ENCODE measurements at regions not wholly inside any gene's neighbourhood (a gene's known extent, or its start where the extent isn't known, plus 50 kb on each side); places are given as distances from the start of the nearest gene placed in this dataset.

DNA sequence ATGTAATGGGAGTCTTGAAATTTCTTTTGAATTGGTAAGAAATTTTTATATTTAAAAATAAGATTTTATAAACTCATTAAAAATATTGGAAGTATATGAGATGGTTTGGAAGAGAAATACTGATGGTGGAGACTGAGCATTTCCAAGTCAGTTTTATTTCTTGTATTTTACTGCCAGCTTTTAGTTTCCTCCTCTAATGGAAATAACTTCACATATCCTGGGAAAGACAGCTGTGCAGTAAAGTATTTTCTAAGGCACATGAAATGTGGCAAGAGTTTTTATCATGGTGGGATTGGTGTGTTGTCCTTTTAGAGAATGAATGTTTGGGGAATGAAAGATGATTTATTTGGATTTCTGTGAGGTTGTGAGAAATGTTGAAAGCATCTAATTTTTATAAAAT is 346.9 kb upstream of the RGS6 start:
- DNase-seq = no peak

DNA sequence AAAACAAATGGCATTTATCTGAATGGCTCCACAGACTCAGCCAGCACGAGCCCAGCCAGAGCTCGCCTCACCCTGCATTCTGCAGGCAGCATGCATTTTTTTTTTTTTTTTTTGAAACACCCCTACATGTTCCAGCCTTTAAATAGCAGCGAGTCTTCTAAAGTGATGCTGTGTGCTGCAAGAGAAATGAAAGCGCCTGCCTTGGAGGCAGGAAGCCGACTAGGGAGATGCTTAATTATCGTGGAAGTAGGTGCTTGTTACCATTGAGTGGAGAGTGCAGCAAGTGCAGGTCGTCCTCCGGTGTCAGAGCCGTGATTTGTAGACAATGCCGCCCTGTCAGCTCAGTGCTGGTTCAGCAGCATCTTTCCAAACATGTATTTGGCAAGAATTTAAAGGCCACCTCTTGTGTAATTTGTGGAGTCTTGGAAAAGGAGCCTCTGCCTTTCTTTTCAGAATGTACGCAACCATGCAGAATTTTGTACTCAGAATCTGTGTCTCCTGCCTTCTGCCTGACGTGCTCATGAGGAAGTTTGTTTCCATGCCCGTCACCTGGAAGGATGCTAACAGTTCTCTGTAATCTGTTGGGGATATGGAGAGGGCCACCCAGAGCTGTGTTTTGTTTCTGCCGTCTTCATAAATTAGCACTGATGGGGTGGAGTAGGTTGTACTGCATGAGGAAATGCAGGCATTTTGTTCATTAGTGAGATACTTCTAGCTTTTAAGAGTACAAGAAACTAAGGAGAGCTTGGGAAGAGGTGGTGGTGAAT is 345.9 kb upstream of the RGS6 start:
- no peak for DNase-seq

DNA sequence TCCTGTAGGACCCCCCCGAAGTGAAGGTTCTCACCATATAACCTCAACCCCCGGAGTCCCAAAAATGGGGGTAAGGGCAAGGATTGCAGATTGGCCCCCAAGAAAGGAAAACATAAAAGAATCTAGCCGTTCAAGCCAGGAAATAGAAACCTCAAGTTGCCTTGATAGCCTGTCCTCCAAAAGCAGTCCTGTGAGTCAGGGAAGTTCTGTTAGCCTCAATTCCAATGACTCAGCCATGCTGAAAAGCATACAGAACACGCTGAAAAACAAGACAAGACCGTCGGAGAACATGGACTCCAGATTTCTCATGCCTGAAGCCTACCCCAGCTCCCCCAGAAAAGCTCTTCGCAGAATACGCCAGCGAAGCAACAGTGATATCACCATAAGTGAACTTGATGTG is 344.2 kb upstream of the RGS6 start:
- DNase-seq = no peak

DNA sequence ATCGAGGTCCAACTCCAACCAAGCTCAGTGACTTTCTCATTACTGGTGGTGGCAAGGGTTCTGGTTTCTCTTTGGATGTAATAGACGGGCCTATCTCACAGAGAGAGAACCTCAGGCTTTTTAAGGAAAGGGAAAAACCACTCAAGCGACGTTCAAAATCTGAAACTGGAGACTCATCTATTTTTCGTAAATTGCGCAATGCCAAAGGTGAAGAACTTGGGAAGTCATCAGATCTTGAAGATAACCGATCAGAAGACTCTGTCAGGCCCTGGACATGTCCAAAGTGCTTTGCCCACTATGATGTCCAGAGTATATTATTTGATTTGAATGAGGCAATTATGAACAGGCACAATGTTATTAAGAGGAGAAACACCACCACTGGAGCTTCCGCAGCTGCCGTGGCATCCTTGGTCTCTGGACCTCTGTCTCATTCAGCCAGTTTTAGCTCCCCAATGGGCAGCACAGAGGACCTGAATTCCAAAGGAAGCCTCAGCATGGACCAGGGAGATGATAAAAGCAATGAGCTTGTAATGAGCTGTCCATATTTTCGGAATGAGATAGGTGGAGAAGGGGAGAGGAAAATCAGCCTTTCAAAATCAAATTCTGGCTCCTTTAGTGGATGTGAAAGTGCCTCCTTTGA is 343.5 kb upstream of the RGS6 start:
- no peak for DNase-seq

DNA sequence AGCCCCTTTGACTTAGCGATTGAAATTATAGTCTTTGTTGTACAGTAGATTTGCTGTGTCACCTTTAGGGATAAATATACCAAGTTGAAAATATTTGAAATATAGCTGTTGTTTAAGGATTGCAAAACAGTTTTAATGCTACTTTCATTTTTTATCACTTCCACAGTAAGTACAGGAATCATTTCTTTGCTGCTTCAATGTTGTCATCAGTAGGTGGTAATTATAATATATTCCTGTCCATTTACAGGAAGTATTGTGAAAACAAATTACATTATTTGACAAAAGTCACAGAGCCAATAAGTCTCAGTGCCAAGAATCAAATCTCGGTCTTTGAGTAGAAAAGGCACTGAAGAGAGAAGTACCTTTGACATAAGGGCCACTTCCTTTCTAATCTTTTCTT is 342.6 kb upstream of the RGS6 start:
- no peak for DNase-seq

DNA sequence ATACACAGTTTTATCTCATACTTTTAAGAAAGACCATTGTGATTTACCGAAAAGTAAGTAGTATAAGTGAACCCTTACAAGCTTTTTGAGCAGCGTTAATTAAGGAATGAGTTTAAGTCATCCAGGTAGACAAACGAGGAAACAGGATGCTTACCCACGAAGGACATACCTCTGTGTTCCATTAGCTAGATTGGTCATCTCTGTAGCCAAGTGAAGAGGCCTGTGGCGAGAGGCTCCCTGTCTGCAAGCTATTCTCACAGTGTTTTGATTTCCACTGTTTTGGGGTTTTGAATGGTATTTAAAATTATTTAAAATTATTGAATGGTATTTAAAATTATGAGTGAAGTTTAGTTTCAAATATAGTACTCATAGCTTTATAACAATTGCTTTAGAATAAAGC is 342.1 kb upstream of the RGS6 start:
- no peak for DNase-seq

DNA sequence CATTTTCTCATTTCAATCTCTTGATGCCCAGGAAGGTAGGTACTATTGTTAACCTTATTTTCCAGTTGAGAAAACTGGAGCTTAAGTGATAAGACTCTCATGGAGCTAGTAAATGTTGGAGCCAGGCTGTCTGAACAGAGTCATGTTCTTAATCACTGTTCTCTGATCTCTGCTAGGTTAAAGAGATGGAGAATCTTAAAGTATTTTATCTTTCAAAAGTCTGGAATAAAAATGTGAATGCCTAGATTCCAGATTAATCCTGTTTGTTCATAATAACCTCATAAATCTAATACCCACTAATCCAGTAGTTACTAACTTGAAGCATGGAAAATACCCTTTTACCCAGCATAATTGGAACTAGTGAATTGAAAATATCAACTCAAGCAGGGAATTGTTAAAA is 341.0 kb upstream of the RGS6 start:
- no peak for DNase-seq

DNA sequence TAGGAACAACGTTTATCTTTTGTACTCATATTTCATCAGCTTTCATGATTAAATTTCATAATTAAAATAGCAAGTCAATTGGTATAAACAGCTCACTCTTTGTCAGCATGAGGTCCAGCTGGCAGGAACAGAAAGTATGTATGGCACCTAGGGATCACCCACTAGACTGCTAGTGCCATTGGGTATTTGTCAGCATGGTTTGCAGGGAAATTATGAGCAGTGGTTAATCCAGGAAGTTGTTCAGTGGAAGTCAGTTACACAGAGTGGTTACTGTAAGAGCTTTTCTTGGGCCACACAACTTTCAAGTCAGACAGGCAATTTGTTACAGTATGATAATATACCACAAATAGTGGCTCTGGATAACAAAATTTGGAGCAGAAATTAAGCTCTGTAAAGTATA is 340.3 kb upstream of the RGS6 start:
- peak; percentile 89 for DNase-seq

DNA sequence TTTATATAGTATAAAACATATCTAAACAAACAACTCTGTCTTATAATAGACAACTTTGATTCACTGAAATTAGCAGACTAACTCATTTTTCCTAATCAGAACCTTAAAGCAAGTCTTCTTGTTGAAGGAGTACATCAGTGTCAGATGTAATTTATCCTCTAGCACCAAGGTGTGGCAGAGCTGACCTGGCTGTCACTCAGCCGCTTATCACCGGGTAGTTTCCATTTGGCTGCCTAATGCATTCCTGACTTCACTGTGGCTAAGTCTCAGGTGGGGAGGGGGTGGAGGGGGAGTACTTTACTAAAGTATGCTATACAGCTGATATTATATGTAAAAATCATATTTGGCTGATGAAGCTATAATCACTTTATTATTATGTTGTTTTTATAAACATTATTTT is 339.9 kb upstream of the RGS6 start:
- DNase-seq = no peak

DNA sequence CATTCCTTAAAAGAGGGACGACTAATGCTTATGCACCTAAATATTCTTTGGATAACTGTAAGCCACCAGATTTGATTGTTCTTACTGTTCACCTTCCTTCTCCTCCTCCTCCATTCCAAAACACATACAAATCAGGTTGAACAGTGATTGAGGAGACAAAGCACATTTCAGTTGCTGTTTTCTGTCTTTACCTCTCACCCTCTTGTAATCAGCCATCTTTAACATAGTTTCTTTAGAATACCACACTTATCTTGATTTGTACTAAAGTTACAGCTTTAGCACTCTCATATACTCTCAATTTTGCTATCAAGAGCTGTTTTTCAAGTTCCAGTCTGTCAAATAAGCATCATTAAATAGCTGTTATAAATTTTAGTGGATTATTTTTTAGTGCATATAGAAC is 338.3 kb upstream of the RGS6 start:
- no peak for DNase-seq

DNA sequence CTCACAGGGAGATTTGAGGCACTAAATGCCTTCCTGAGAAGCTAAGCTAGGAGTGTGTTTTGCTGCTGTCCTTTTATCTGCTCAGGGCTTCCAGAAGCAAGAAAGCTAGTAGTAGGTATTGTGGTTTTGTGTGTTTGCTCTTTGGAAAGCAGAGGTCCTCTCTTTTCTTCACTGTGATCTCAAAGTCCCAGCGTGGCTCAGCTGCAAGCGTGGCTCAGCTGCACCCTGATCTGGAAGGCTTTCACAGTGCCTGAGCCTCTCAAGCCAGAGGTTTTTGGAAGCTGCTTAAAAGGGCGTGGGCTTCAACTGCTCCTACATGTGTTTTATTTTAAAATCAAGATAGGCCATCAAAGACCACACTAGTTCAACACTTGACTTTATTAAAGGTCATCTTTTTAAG is 337.4 kb upstream of the RGS6 start:
- DNase-seq = no peak

DNA sequence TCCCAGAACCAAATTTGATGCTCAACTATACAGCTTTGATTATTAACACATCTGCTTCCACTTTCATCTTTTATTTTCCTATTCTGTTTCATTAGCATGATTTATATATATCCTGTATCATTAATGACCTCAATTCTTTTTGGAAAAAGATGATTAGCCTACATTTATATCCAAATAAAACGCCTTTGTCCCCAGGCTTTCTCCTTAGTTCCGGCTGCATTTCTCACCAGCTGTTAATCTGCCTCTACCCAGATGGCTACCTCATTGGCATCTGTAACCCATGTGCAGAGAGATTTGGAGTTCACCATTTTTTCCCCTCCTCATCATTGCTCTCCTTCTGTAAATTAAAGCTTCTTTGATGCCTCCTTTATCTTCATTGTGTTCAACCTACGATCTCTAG is 336.8 kb upstream of the RGS6 start:
- DNase-seq = no peak

DNA sequence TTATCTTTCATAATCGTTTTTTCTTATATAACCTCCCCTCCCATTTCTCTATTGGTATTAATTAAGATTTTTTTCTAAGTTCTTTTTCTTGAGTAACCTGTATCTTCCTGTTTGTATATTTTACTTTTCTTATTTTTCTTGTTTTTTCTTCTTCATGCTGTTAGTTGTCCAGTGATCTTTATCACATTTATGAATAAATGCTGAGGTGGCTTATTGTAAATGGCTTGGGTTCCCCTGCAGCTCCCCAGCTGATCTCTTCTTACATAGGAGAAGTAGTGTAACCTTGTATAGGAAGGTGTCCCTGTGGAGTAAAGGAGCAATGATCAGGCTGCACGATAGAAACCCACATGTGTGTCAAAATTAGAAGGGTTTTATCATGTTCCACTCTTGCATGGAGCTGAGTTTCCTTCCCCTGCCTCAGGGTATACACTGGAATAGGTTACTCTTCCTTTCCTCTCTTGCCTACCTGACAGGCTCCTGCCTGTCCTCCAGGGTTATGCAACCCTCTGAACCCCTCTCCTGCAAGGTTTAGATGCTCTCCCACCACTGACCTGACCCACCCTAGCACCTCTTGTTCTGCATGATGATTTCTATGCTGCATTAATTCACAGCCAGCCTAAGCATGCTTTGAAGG is 334.8 kb upstream of the RGS6 start:
- DNase-seq = no peak

DNA sequence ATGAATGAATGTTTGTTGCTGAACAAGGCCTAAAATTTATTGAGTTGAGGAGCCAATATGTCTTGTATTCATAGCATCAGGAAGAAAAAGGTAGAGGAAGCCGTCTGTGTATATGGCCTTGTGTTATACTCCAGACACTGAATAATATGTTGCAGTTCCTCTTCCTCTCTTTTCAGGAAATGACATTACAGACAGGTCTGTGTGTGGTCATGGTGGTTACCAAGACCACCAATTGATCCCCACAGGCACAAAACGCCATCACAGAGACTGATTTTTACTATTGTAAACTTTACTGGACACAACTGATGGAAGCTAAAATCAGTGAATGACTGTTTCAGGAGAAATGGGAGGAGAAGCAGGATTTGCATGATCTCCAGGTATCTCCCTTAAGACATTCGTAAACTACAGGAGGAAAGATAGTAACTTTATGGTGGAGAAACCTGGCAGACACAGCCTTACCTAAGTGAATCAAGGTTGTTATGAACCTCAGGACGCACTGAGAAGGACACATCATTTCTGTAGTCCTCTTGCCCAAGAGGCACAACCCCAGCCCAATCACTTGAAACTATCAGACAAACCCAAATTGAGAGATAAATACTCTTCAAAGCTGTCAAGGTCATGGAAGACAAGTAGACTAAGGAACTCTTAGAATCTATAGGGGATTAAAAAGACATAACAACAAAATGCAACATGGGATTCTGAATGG is 334.1 kb upstream of the RGS6 start:
- peak; percentile 81 for DNase-seq

DNA sequence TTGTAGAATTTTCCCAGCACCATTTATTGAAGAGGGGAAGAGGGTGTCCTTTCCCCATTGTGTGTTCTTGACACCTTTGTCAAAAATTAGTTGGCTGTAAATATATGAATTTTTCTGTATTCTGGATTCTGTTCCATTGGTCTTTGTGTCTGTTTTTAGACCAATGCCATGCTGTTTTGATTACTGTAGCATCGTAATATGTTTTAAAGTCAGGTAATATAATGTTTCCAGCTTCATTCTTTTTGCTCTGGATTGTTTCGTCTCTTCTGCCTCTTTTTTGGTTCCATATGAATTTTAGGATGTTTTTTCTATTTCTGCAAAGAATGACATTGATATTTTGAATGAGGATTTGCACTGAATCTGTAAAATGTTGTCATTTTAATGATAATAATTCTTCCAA is 331.9 kb upstream of the RGS6 start:
- DNase-seq = no peak

DNA sequence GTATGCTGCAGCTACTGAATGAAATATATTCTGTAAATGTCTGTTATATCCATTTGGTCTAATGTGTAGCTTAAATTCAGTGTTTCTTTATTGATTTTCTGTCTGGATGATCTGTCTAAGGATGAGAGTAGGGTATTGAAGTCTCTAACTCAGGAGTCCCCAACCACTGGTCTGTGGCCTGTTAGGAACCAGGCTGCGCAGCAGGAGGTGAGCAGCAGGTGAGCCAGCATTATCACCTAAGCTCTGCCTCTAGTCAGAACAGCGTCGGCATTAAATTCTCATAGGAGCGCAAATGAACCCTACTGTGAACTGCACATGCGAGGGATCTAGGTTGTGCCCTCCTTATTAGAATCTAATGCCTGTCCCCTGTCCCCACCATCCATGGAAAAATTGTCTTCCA is 329.7 kb upstream of the RGS6 start:
- DNase-seq = no peak

DNA sequence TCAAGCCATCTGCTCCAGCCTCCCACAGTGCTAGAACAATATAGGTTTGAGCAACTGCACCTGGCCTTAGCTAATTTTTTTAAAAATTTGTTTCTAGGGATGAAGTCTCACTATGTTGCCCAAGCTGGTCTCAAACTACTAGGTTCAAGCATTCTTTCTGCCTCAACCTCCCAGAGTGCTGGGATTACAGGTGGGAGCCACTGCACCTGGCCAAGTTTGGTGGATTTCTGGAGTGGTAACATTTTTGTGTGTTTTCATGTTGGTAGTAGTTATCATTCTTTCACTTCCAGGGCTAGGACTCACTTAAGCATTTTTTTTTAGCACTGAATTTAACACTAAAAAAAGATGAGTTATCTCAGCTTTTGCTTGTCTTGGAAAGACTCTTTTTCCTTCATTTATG is 328.0 kb upstream of the RGS6 start:
- DNase-seq = no peak

DNA sequence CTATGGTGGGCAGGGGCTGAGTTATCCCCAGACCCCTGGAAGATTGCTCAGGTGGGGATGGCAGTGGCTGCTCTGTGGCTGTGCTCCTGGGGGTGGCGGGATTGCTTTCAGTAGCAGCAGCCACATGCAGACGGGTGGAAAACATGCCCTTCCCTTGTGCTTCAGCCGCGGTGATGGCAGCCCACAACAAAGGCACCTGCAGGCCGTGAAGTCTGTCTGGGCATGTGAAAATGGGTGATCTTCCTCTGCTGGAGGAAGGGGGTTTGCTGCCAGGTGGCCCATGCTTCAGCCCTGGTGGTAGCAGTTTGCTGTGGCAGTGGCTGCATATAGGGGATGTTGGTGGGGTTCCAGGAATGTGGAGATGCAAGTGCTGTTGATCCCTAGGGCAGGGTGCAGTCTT is 326.2 kb upstream of the RGS6 start:
- DNase-seq = no peak

DNA sequence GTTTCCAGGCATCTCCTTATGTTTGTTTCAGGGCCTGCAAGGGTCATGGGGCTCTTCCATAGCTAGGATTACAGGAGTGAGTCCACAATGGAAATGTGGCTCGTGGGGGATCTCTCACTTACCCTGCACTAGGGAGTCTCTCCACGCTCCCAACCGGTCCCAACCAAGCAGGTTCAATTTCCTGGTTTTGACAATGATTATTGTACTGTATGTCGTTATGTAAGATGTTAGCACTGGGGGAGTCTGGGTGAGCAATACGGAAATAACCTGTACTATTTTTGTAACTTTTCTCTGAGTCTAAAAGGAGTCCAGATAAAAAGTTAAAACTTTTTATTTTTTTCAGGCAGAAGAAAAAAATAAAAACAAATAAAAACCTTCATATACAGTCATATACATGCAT is 325.7 kb upstream of the RGS6 start:
- no peak for DNase-seq

DNA sequence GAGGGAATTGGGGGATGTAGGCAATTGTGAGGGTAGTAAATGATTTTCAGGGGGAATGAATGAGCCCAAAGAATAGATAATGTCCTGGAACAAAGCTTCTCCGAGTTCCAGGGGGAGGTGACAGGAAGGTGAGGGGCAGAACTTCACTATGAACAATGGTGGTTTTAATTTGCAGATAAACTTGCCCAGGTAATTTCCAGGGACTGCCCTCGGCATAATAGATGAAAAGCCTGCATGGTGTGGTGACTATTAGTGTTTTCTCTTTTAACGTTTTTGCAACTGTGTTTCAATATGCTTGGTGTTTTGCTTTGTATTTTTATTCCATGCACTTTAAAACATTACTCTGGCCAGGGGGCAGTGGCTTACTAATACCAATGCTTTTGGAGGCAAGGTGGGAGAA is 325.2 kb upstream of the RGS6 start:
- no peak for DNase-seq

DNA sequence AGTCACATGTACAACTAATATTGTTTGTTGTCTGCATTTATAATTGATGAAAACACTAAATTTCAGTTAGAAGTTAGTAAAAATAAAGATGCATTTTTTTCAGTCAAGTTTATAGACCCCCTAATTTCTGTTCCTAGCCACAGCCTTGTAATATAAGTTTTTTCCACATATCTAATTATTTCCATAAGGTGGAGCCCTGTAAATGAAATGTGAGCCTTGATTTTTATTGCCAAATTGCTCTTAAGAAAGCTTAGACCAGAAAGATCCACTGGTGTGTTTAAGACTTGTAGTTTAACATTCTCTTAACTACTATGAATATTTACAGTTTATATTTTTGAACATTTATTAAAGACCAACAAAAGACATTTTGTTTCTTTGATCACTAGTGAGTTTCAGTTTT is 322.1 kb upstream of the RGS6 start:
- no peak for DNase-seq

DNA sequence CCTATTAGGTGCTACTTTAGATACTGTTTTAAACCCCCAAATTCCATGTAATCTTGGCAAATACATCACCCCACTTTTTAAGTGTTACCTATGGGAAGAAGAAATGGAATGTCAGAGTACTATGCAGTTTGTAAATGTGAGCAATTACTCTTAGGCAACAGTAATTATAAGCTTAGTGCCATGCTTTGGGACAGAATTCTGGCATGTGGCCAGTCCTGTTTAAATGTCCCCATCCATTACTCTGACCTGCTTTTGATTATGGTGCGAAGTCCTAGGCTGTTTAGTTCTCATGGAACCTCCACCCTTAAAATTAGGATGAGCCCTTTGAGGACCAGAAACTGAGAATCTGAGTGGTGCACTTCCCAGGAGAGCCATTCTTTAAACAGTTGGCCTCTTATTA is 321.4 kb upstream of the RGS6 start:
- no peak for DNase-seq

DNA sequence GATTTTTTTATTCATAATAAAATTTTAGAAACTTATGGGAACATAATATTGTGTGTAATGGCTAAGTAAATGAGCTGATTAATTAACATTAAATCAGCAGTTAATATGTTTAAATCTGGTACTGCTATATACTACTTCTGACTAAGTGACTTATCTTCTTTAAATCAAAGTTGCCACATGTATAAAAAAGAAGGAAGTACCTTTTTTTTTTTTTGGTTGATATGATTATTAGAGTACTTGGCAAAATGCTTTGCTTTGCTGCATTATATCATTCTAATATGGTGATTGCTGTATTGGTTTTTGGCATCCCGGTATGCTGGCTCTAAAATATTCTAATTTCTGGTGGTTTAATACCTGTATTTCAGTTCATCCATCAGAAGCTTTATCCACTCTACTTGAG is 319.1 kb upstream of the RGS6 start:
- no peak for DNase-seq

DNA sequence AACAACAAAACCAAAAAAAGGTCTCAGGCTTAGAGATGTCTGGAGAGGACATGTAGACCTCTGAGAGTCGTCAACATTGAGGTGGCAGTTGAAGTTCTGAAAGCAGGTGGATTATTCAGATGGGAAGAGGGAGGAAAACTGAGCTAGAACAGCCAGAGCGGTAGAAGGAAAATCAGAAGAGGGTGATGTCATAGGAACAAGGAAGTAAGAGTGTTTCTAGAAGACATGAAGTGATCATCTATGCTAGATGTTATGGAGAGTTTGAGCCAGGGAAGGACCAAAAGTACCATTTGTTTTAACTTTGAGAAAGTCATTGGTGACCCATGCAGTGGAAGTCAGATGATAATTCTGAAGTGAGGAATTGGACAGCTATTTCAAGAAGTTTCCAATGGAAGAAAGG is 316.2 kb upstream of the RGS6 start:
- no peak for DNase-seq
